K562 (cell line): ENCODE measurements at regions not wholly inside any gene's neighbourhood (a gene's known extent, or its start where the extent isn't known, plus 50 kb on each side); places are given as distances from the start of the nearest gene placed in this dataset.

Experiments
- ATAC-seq: fragments of 200-7000 bp; cut with Tn5 transposase; 3 replicates; pipeline ENCODE4 v1.9.1; 2020; ENCODE audit warnings: moderate library complexity
- BruUV-seq: library from RNA; stranded (reverse); fragments of 400-500 nt; replicated peaks from 2 replicates; lab custom pipeline; 2021; lab: Mats Ljungman, UMichigan
- CTCF ChIA-PET: fragments of 300-600 bp; formaldehyde crosslinking; extraction: SDS; loops from one replicate; lab custom pipeline; 2021; ENCODE audit warnings: low intra/inter-chr PET ratio; lab: Yijun Ruan, JAX
- POLR2A ChIA-PET: fragments of 300-600, 350-650 bp; sonication (Branson Sonifier 250); formaldehyde crosslinking; extraction: SDS; loops from one replicate; lab custom pipeline; 2021; ENCODE audit warnings: antibody characterized with exemption, inconsistent platforms; lab: Yijun Ruan, JAX
- DNase-seq, 4 experiments: peaks; one replicate each; pipeline versions ENCODE4 v3.0.0 to v3.0.0-alpha.2; 2011 to 2018; ENCODE audit warnings: low spot score in 3 of 4, mixed read lengths in 3 of 4; ENCODE audit errors: extremely low read depth in 1 of 4
- FAIRE-seq: peaks from 2 replicates; lab custom pipeline; 2011; peaks lifted over from hg19 to GRCh38; lab: Jason Lieb, UNC
- H2AFZ ChIP-seq: 2 replicates; pipeline ENCODE4 v1.6.0; 2011; ENCODE audit warnings: low read depth, low read length, control low read depth, inconsistent platforms
- H3K27ac ChIP-seq: fragments of 200-600 bp; 3 replicates; pipeline ENCODE4 v1.8.0; 2011; ENCODE audit warnings: low read depth, mild to moderate bottlenecking, control low read depth, inconsistent platforms, low read length, moderate library complexity, mixed read lengths; ENCODE audit errors: extremely low read depth
- H3K27me3 ChIP-seq, 2 experiments: fragments of 300-600 bp in 1 of 2; 2 replicates in 1 of 2; 3 replicates in 1 of 2; pipeline versions ENCODE4 v1.6.0 to v1.8.0; 2011; ENCODE audit warnings: inconsistent platforms in 2 of 2, low read length in 2 of 2, mild to moderate bottlenecking in 1 of 2, mixed read lengths in 1 of 2, moderate library complexity in 1 of 2; ENCODE audit not compliant: control insufficient read depth in 2 of 2, insufficient read depth in 2 of 2
- H3K36me3 ChIP-seq: fragments of 300-600 bp; 3 replicates; pipeline ENCODE4 v1.8.0; 2011; ENCODE audit warnings: mild to moderate bottlenecking, low read length, inconsistent platforms; ENCODE audit not compliant: control insufficient read depth, insufficient read depth
- H3K4me1 ChIP-seq, 2 experiments: fragments of 200-600 bp in 1 of 2; replicated peaks in 1 of 2; 2 replicates in 1 of 2; 3 replicates in 1 of 2; pipeline versions ENCODE4 v1.5.1 to v1.8.0; 2011; ENCODE audit warnings: inconsistent platforms in 2 of 2, low read length in 2 of 2, mild to moderate bottlenecking in 1 of 2, mixed read lengths in 1 of 2, moderate library complexity in 1 of 2; ENCODE audit not compliant: control insufficient read depth in 2 of 2, insufficient read depth in 2 of 2
- H3K4me2 ChIP-seq: 2 replicates; pipeline ENCODE4 v1.6.1; 2011; ENCODE audit warnings: low read length, control low read depth, inconsistent platforms, mixed read lengths; ENCODE audit not compliant: insufficient read depth
- H3K4me3 ChIP-seq: fragments of 200-600 bp; sonication (generic), shearing (Covaris generic); 2 replicates; pipeline ENCODE4 v1.5.1; 2016; ENCODE audit warnings: control low read depth, inconsistent platforms
- H3K79me2 ChIP-seq: fragments of 200-600 bp; 3 replicates; pipeline ENCODE4 v1.8.0; 2011; ENCODE audit warnings: low read length, inconsistent platforms; ENCODE audit not compliant: control insufficient read depth, insufficient read depth
- H3K9ac ChIP-seq, 2 experiments: 2 replicates each; pipeline versions ENCODE4 v1.6.0 to v1.6.1; 2011; ENCODE audit warnings: low read depth in 2 of 2, low read length in 2 of 2, control low read depth in 1 of 2, inconsistent platforms in 1 of 2, mild to moderate bottlenecking in 1 of 2, mixed read lengths in 1 of 2; ENCODE audit not compliant: insufficient read depth in 1 of 2
- H3K9me1 ChIP-seq: one replicate; pipeline ENCODE4 v1.6.0; 2011; ENCODE audit warnings: inconsistent platforms, mild to moderate bottlenecking, low read length, moderate library complexity; ENCODE audit not compliant: control insufficient read depth, insufficient read depth
- H3K9me3 ChIP-seq: replicated peaks from 2 replicates; pipeline ENCODE4 v1.5.1; 2011; ENCODE audit warnings: low read depth, low read length, inconsistent platforms; ENCODE audit not compliant: control insufficient read depth, insufficient read depth
- H4K20me1 ChIP-seq: replicated peaks from 2 replicates; pipeline ENCODE4 v1.6.1; 2011; ENCODE audit warnings: low read length, inconsistent platforms, mixed read lengths; ENCODE audit not compliant: control insufficient read depth, insufficient read depth
- ELF4 ChIP-seq: fragments of 450-650 bp; formaldehyde crosslinking; IDR thresholded peaks from 2 replicates; pipeline ENCODE4 v1.4.0; 2022; ENCODE audit warnings: missing genetic modification characterization
- EZH2 ChIP-seq: IDR thresholded peaks from 2 replicates; pipeline ENCODE4 v1.6.1; 2012; ENCODE audit warnings: low read depth, mild to moderate bottlenecking, inconsistent platforms, low read length, borderline replicate concordance
- FOXJ2 ChIP-seq: fragments of 200-800 bp; sonication (Bioruptor generic); IDR thresholded peaks from 2 replicates; pipeline ENCODE4 v1.6.1; 2016; ENCODE audit warnings: missing genetic modification characterization, missing compliant biosample characterization
- MYNN ChIP-seq, 2 experiments: sonication (generic); formaldehyde crosslinking in 1 of 2; IDR thresholded peaks; 2 replicates each; pipeline versions ENCODE4 v1.5.0 to v1.6.1; 2016 to 2020; ENCODE audit warnings: antibody characterized with exemption in 1 of 2, missing genetic modification reagents in 1 of 2
- NFIX ChIP-seq: fragments of 250-450 bp; sonication (Bioruptor Pico); IDR thresholded peaks from 2 replicates; pipeline ENCODE4 v1.4.0; 2020; ENCODE audit warnings: low read depth, mild to moderate bottlenecking, moderate library complexity
- PHB ChIP-seq: fragments of 250-450 bp; sonication (Bioruptor Pico); IDR thresholded peaks from 2 replicates; pipeline ENCODE4 v1.5.0; 2021
- RERE ChIP-seq: sonication (generic); formaldehyde crosslinking; IDR thresholded peaks from 2 replicates; pipeline ENCODE4 v1.8.0; 2023; ENCODE audit warnings: missing genetic modification reagents, mild to moderate bottlenecking, borderline replicate concordance
- SETDB1 ChIP-seq: IDR thresholded peaks from one replicate; pipeline ENCODE4 v1.6.1; 2012; ENCODE audit warnings: low read length, control low read depth, inconsistent platforms
- SNIP1 ChIP-seq: fragments of 450-650 bp; IDR thresholded peaks from 2 replicates; pipeline ENCODE4 v1.7.1; 2017; ENCODE audit warnings: low read depth, mild to moderate bottlenecking
- THRA ChIP-seq: fragments of 450-650 bp; IDR thresholded peaks from 2 replicates; pipeline ENCODE4 v1.6.1; 2017; ENCODE audit warnings: mild to moderate bottlenecking, moderate library complexity
- ZBTB11 ChIP-seq, 3 experiments: fragments of 200-800 bp in 1 of 3; fragments of 250-450 bp in 1 of 3; fragments of 450-650 bp in 1 of 3; sonication (Bioruptor Pico) in 1 of 3; sonication (Bioruptor generic) in 1 of 3; formaldehyde crosslinking in 1 of 3; IDR thresholded peaks; 2 replicates each; pipeline versions ENCODE4 v1.6.1 to v1.8.0; 2016 to 2022; ENCODE audit warnings: mild to moderate bottlenecking in 2 of 3, missing genetic modification characterization in 2 of 3, missing compliant biosample characterization in 1 of 3, moderate library complexity in 1 of 3
- ZNF23 ChIP-seq: fragments of 250-450 bp; sonication (Bioruptor Pico); IDR thresholded peaks from 2 replicates; pipeline ENCODE4 v1.4.0; 2020; ENCODE audit warnings: mild to moderate bottlenecking
- WGBS: fragments of 100-300 bp; shearing (Covaris generic); methylation state at CpG from one replicate; pipeline ENCODE4 v1.1.6; 2016; ENCODE audit warnings: low coverage, mixed read lengths; ENCODE audit not compliant: insufficient coverage; ENCODE audit errors: missing lambda C conversion rate; 5-methylcytosine and 5-hydroxymethylcytosine counted together
- in situ Hi-C: fragments of 300-500 bp; cut with MboI; formaldehyde crosslinking; loops from 4 replicates; pipeline ENCODE4 v1.15.0; 2018; ENCODE audit warnings: inconsistent platforms, mixed read lengths
- intact Hi-C: fragments of 100-400 bp; cut with micrococcal nuclease; formaldehyde crosslinking; loops from 2 replicates; pipeline ENCODE4 v1.14.2; 2022

GRCh38 chr12:14086838-14087237 lies 105.4 kb upstream of the GRIN2B start (continued):
- TF ChIP-seq THRA (no peak), MYNN (IDR thresholded peaks at IDR 0.05) (no peak), MYNN (CRISPR knock-in tag; IDR thresholded peaks at IDR 0.05) (no peak)

- no TSS peak for BruUV-seq
- no peaks in the 10 kb centered on the region for H3K9me1 ChIP-seq
- H3K9me3 ChIP-seq: no peaks in the 10 kb centered on the region
- no peaks in the 10 kb centered on the region for H3K27me3 ChIP-seq
- no peak overlapping the region for H3K27ac ChIP-seq
- no peaks in the 10 kb centered on the region for H3K36me3 ChIP-seq
- no peak overlapping the region for H3K4me3 ChIP-seq
- H2AFZ ChIP-seq: no peak overlapping the region
- DNase-seq: no peak
- intact Hi-C loops: no loop called here
- H3K4me2 ChIP-seq: no peak overlapping the region
- POLR2A ChIA-PET: no interaction called here
- CTCF ChIA-PET: no interaction called here
- ATAC-seq: no peak
- H3K4me1 ChIP-seq: no peaks in the 10 kb centered on the region
- 0% methylated on average over 2 of the region's 3 CpGs for WGBS
- in situ Hi-C loops: no loop called here
- no peaks in the 10 kb centered on the region for H4K20me1 ChIP-seq
- no peak for FAIRE-seq
- H3K79me2 ChIP-seq: no peaks in the 10 kb centered on the region
- no peak overlapping the region for H3K9ac ChIP-seq
- no peak for TF ChIP-seq ZBTB11 (CRISPR knock-in tag; IDR thresholded peaks at IDR 0.05)
- no peak for TF ChIP-seq RERE
- TF ChIP-seq ZNF23 (CRISPR knock-in tag): no peak
- no peak for TF ChIP-seq NFIX
- no peak for TF ChIP-seq SNIP1
- no peak for TF ChIP-seq FOXJ2
- no peak for TF ChIP-seq ELF4
- no peak for TF ChIP-seq PHB (CRISPR knock-in tag)
- TF ChIP-seq SETDB1: no peak
- no peak for TF ChIP-seq EZH2
Observed at GRCh38 chr12:14099994-14100393, 118.6 kb upstream of the GRIN2B start.
